HFFc6 (cell line): ENCODE measurements at regions not wholly inside any gene's neighbourhood (a gene's known extent, or its start where the extent isn't known, plus 50 kb on each side); places are given as distances from the start of the nearest gene placed in this dataset.
"Not testable (repeated sequence)": the region's sequence is repeated elsewhere in the genome, so short reads cannot be mapped to it uniquely, and the experiment has no call there.

ENCODE experiments used
- DNase-seq: peaks from one replicate; pipeline ENCODE4 v3.0.0-alpha.2; 2018
- H3K27ac Mint-ChIP-seq: 2 replicates; pipeline ENCODE4 v1.8.0; 2020; ENCODE audit warnings: mild to moderate bottlenecking, mixed read lengths
- H3K27me3 Mint-ChIP-seq: 2 replicates; pipeline ENCODE4 v1.8.0; 2021; ENCODE audit warnings: mild to moderate bottlenecking, moderate library complexity, mixed read lengths; ENCODE audit not compliant: insufficient read depth
- H3K36me3 Mint-ChIP-seq: 2 replicates; pipeline ENCODE4 v1.8.0; 2021; ENCODE audit warnings: low read depth, mixed read lengths
- H3K4me1 Mint-ChIP-seq: 2 replicates; pipeline ENCODE4 v1.8.0; 2020; ENCODE audit warnings: low read depth, mixed read lengths
- H3K4me3 Mint-ChIP-seq: 2 replicates; pipeline ENCODE4 v1.8.0; 2020; ENCODE audit warnings: mild to moderate bottlenecking, moderate library complexity, mixed read lengths
- H3K9me3 Mint-ChIP-seq: 2 replicates; pipeline ENCODE4 v1.8.0; 2020; ENCODE audit warnings: mild to moderate bottlenecking, mixed read lengths
- CTCF ChIP-seq: fragments of 200-600 bp; sonication (generic); IDR thresholded peaks from 2 replicates; pipeline ENCODE4 v1.5.0; 2021; ENCODE audit warnings: antibody characterized with exemption, mild to moderate bottlenecking

GRCh38 chr11:105361651-105362050, 222.1 kb upstream of the CARD18 start:
- H3K9me3 Mint-ChIP-seq = no peaks in the 10 kb centered on the region
- TF ChIP-seq CTCF = no peak
- no peak overlapping the region for H3K4me3 Mint-ChIP-seq
- H3K27ac Mint-ChIP-seq = no peak overlapping the region
- no peak for DNase-seq
- no peaks in the 10 kb centered on the region for H3K36me3 Mint-ChIP-seq
- peaks cover 2% of the 10 kb centered on the region; the same call in 1 of the 2 replicates for H3K27me3 Mint-ChIP-seq
- no peaks in the 10 kb centered on the region for H3K4me1 Mint-ChIP-seq

- no peak for TF ChIP-seq CTCF
- Mint-ChIP-seq H3K4me3 (no peak overlapping the region), H3K27ac (no peak overlapping the region), H3K36me3 (no peaks in the 10 kb centered on the region), H3K4me1 (no peaks in the 10 kb centered on the region), H3K9me3 (no peaks in the 10 kb centered on the region), H3K27me3 (no peaks in the 10 kb centered on the region)
- DNase-seq = no peak
Observed at GRCh38 chr11:105357764-105358163, 218.2 kb upstream of the CARD18 start.

- Mint-ChIP-seq H3K27me3 (no peaks in the 10 kb centered on the region), H3K9me3 (no peaks in the 10 kb centered on the region), H3K36me3 (no peaks in the 10 kb centered on the region), H3K27ac (no peak overlapping the region), H3K4me1 (no peaks in the 10 kb centered on the region), H3K4me3 (no peak overlapping the region)
- TF ChIP-seq CTCF = no peak
- no peak for DNase-seq
Observed at GRCh38 chr11:105357146-105357545, 217.6 kb upstream of the CARD18 start.

GRCh38 chr11:105349867-105350266, 210.3 kb upstream of the CARD18 start:
- not testable (repeated sequence) for H3K27me3 Mint-ChIP-seq, H3K4me1 Mint-ChIP-seq, H3K9me3 Mint-ChIP-seq, H3K36me3 Mint-ChIP-seq, DNase-seq, H3K27ac Mint-ChIP-seq, H3K4me3 Mint-ChIP-seq

DNA sequence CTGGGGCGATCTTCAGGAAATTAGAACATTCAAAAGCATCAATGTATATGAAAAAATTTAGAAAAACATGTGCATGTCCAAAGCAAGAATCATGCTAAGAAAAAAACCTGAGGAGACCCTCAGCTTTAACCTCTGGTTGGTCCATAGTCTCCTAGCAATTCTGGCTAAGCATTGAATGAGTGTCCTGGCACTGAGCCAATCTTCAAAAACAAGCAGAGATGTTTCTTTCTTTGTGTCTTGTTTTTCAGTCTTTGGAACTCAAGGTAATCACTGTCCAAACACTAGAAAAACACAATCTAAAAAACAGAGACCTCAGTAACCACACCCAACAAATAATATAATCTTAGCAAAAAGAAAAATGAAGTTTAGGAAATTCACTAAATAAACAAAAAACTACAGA, 205.4 kb upstream of the CARD18 start:
- 0 out of 2 replicates have a peak, but pooled peaks cover 3% of the 10 kb centered on the region for H3K9me3 Mint-ChIP-seq
- no peaks in the 10 kb centered on the region for H3K27me3 Mint-ChIP-seq
- no peaks in the 10 kb centered on the region for H3K36me3 Mint-ChIP-seq
- H3K4me3 Mint-ChIP-seq = no peak overlapping the region
- no peak for DNase-seq
- no peak overlapping the region for H3K27ac Mint-ChIP-seq
- no peaks in the 10 kb centered on the region for H3K4me1 Mint-ChIP-seq
- no peak for TF ChIP-seq CTCF

DNA sequence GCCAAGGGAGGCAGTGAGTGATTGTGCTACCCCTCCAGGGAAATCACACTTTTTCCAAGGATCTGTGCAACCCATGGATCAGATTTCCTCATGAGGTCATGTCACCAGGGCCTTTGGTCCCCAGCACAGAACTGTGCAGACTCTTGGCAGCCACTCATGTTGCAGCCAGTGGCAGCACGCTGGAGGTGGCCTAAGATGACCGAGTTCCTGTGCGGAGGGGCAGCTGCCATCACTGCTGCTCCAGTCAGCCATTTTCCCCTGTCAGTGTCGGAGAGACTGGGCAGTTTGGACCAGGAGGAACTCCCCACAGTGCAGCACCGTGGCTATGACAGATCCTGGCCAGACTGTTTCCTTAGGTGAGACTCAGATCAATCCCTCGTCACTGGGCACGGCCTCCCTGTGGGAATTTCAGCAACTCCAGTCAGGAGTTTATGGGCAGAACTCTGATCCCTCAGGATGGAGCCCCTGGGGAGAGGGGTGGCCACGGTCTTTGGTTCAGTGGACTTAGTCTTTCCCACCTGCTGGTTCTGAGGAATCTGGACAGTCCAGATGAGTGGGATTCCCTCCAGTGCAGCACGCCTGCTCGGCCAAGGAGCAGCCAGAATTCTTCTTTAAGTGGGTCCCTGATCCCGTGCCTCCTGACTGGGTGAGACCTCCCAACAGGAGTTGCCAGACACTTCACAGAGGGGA, 194.6 kb upstream of the CARD18 start:
- TF ChIP-seq CTCF = no peak
- Mint-ChIP-seq H3K27ac (no peak overlapping the region), H3K9me3 (no peaks in the 10 kb centered on the region; the same call in 1 of the 2 replicates), H3K4me3 (no peak overlapping the region), H3K36me3 (no peaks in the 10 kb centered on the region), H3K4me1 (no peaks in the 10 kb centered on the region), H3K27me3 (peaks cover 1% of the 10 kb centered on the region)
- DNase-seq = no peak
